GM10248 (cell line): ENCODE measurements at regions not wholly inside any gene's neighbourhood (a gene's known extent, or its start where the extent isn't known, plus 50 kb on each side); places are given as distances from the start of the nearest gene placed in this dataset.

Source experiments
- CTCF ChIA-PET: fragments of 300-600 bp; sonication (Branson Sonifier 250); formaldehyde crosslinking; extraction: SDS; loops from one replicate; lab custom pipeline; 2021; ENCODE audit warnings: antibody characterized with exemption; lab: Yijun Ruan, JAX
- POLR2A ChIA-PET: fragments of 350-650 bp; sonication (Branson Sonifier 250); formaldehyde crosslinking; extraction: SDS; loops from one replicate; lab custom pipeline; 2020; ENCODE audit warnings: antibody characterized with exemption; lab: Yijun Ruan, JAX
- DNase-seq: peaks from one replicate; pipeline ENCODE4 v3.0.0; 2012; ENCODE audit errors: extremely low spot score
- CTCF ChIP-seq: IDR thresholded peaks from 2 replicates; pipeline ENCODE4 v1.5.1; 2012; ENCODE audit warnings: mild to moderate bottlenecking, low read depth; ENCODE audit errors: extremely low read depth, missing control alignments, control extremely low read depth

- no peak for TF ChIP-seq CTCF
- DNase-seq: no peak
- ChIA-PET POLR2A (no interaction called here), CTCF (interaction anchor here (1.0 kb wide), 1 partner anchor 35 kb away, joined by 4 read pairs; no protein-coding TSS in a partner anchor)
Observed at GRCh38 chr2:154533300-154533940, 165.1 kb upstream of the KCNJ3 start.

- DNase-seq: no peak
- CTCF ChIA-PET: interaction anchor here (2.0 kb wide), 1 partner anchor 10 kb away, joined by 5 read pairs; no protein-coding TSS in a partner anchor
- no peak for TF ChIP-seq CTCF
- POLR2A ChIA-PET: no interaction called here
Observed at GRCh38 chr2:154537024-154537423, 161.5 kb upstream of the KCNJ3 start.

GRCh38 chr2:154537843-154538450 lies 160.5 kb upstream of the KCNJ3 start:
- DNase-seq: no peak
- CTCF ChIA-PET: interaction anchor here (2.0 kb wide), 1 partner anchor 11 kb away, joined by 5 read pairs; no protein-coding TSS in a partner anchor

GRCh38 chr2:154546341-154546740 lies 152.2 kb upstream of the KCNJ3 start:
- ChIA-PET CTCF (no interaction called here), POLR2A (no interaction called here)
- DNase-seq: no peak

More at GRCh38 chr2:154537843-154538450, 160.5 kb upstream of the KCNJ3 start:
- POLR2A ChIA-PET: no interaction called here
- no peak for TF ChIP-seq CTCF

GRCh38 chr2:154549869-154550268 lies 148.6 kb upstream of the KCNJ3 start:
- no peak for TF ChIP-seq CTCF
- ChIA-PET POLR2A (no interaction called here), CTCF (interaction anchor here (0.9 to 1.6 kb wide), 2 partner anchors 10 to 14 kb away, joined by 3 read pairs; no protein-coding TSS in a partner anchor)

More at GRCh38 chr2:154546341-154546740, 152.2 kb upstream of the KCNJ3 start:
- TF ChIP-seq CTCF: no peak

GRCh38 chr2:154551649-154552048 lies 146.8 kb upstream of the KCNJ3 start:
- TF ChIP-seq CTCF: no peak
- POLR2A ChIA-PET: no interaction called here
- no peak for DNase-seq
- CTCF ChIA-PET: interaction anchor here (1.6 kb wide), 1 partner anchor 16 kb away, joined by 3 read pairs; no protein-coding TSS in a partner anchor

More at GRCh38 chr2:154549869-154550268, 148.6 kb upstream of the KCNJ3 start:
- no peak for DNase-seq
